OCI-LY7 (cell line): ENCODE measurements at regions not wholly inside any gene's neighbourhood (a gene's known extent, or its start where the extent isn't known, plus 50 kb on each side); places are given as distances from the start of the nearest gene placed in this dataset.

Experiments used
- BruUV-seq: library from RNA; stranded (reverse); fragments of 400-500 nt; replicated peaks from 2 replicates; lab custom pipeline; 2021; lab: Mats Ljungman, UMichigan
- CTCF ChIA-PET: fragments of 300-600 bp; sonication (Branson Sonifier 250); formaldehyde crosslinking; loops from one replicate; lab custom pipeline; 2022; ENCODE audit warnings: antibody characterized with exemption; ENCODE audit not compliant: unreplicated experiment; lab: Charles Lee
- POLR2A ChIA-PET: fragments of 300-600 bp; sonication (Branson Sonifier 250); formaldehyde crosslinking; loops from one replicate; lab custom pipeline; 2022; ENCODE audit warnings: antibody characterized with exemption; lab: Charles Lee
- DNase-seq: peaks from one replicate; pipeline ENCODE4 v3.0.0-alpha.2; 2015; ENCODE audit warnings: low spot score
- H2AFZ ChIP-seq: fragments of 200-600 bp; sonication (generic), shearing (Covaris generic); 2 replicates; pipeline ENCODE4 v1.6.1; 2014; ENCODE audit warnings: mild to moderate bottlenecking, antibody characterized with exemption, low read length, moderate library complexity
- H3K27ac ChIP-seq: fragments of 200-600 bp; sonication (generic); 2 replicates; pipeline ENCODE4 v1.5.1; 2014; ENCODE audit warnings: mixed run types, low read depth, mild to moderate bottlenecking, moderate library complexity, low read length, inconsistent platforms; ENCODE audit not compliant: poor library complexity, severe bottlenecking
- H3K36me3 ChIP-seq: fragments of 200-600 bp; sonication (generic); 2 replicates; pipeline ENCODE4 v1.6.1; 2014; ENCODE audit warnings: mild to moderate bottlenecking, antibody characterized with exemption, low read length, moderate library complexity, mixed read lengths; ENCODE audit not compliant: insufficient read depth
- H3K4me1 ChIP-seq: fragments of 200-600 bp; sonication (generic); 2 replicates; pipeline ENCODE4 v1.5.1; 2014; ENCODE audit warnings: mild to moderate bottlenecking, low read length; ENCODE audit not compliant: insufficient read depth, poor library complexity, severe bottlenecking
- H3K4me2 ChIP-seq: fragments of 200-600 bp; sonication (generic); 2 replicates; pipeline ENCODE4 v1.6.1; 2014; ENCODE audit warnings: mild to moderate bottlenecking, low read length
- H3K4me3 ChIP-seq: fragments of 200-600 bp; sonication (generic); 2 replicates; pipeline ENCODE4 v1.5.1; 2014; ENCODE audit warnings: mild to moderate bottlenecking, low read depth, low read length; ENCODE audit not compliant: poor library complexity, severe bottlenecking
- H3K79me2 ChIP-seq: fragments of 200-600 bp; sonication (generic); 2 replicates; pipeline ENCODE4 v1.6.1; 2016; ENCODE audit warnings: low read depth, mild to moderate bottlenecking, low read length, moderate library complexity, mixed read lengths; ENCODE audit not compliant: insufficient read depth
- H3K9me2 ChIP-seq: fragments of 200-600 bp; sonication (generic); 2 replicates; pipeline ENCODE4 v1.6.1; 2016; ENCODE audit warnings: mild to moderate bottlenecking, low read length, mixed read lengths; ENCODE audit not compliant: insufficient read depth
- H3K9me3 ChIP-seq: fragments of 200-600 bp; sonication (generic); 2 replicates; pipeline ENCODE4 v1.6.1; 2014; ENCODE audit warnings: mild to moderate bottlenecking, mixed run types, low read length, mixed read lengths
- H4K20me1 ChIP-seq: fragments of 200-600 bp; sonication (generic); 2 replicates; pipeline ENCODE4 v1.6.1; 2014; ENCODE audit warnings: mild to moderate bottlenecking, antibody characterized with exemption, low read length, moderate library complexity, mixed read lengths; ENCODE audit not compliant: insufficient read depth
- EZH2phosphoT487 ChIP-seq: fragments of 200-600 bp; sonication (generic); IDR thresholded peaks from 2 replicates; pipeline ENCODE4 v1.6.1; 2018; ENCODE audit warnings: low read depth, borderline replicate concordance, mild to moderate bottlenecking, mixed run types, antibody characterized with exemption, low read length, moderate library complexity, mixed read lengths
- intact Hi-C: fragments of 100-400 bp; cut with micrococcal nuclease; formaldehyde crosslinking; loops from one replicate; pipeline ENCODE4 v1.10.0; 2022; ENCODE audit not compliant: unreplicated experiment
- TF ChIP-seq, protein P1 (sequence below): fragments of 200-600 bp; sonication (generic); conservative IDR thresholded peaks from 2 replicates; pipeline ENCODE4 v1.5.1; 2014; ENCODE audit warnings: mild to moderate bottlenecking, antibody characterized with exemption, low read length, moderate library complexity, mixed read lengths

- no TSS peak for BruUV-seq
- H2AFZ ChIP-seq: no peak overlapping the region
- no peaks in the 10 kb centered on the region for H3K4me1 ChIP-seq
These were observed 431.0 kb upstream of the ATP10A start for GRCh38 chr15:26294059-26294689.

GRCh38 chr15:26287381-26287780 is 424.3 kb upstream of the ATP10A start:
- Histone ChIP-seq H3K4me3 (no peak overlapping the region), H3K36me3 (no peaks in the 10 kb centered on the region), H4K20me1 (no peaks in the 10 kb centered on the region), H3K79me2 (no peaks in the 10 kb centered on the region), H3K9me2 (no peaks in the 10 kb centered on the region), H3K4me2 (no peak overlapping the region), H2AFZ (no peak overlapping the region), H3K9me3 (0 out of 2 replicates have a peak, but pooled peaks cover 8% of the 10 kb centered on the region), H3K27ac (no peak overlapping the region), H3K4me1 (no peaks in the 10 kb centered on the region)
- POLR2A ChIA-PET: no interaction called here
- DNase-seq: peak; percentile 2
- CTCF ChIA-PET: no interaction called here
- TF ChIP-seq, protein P1, sequence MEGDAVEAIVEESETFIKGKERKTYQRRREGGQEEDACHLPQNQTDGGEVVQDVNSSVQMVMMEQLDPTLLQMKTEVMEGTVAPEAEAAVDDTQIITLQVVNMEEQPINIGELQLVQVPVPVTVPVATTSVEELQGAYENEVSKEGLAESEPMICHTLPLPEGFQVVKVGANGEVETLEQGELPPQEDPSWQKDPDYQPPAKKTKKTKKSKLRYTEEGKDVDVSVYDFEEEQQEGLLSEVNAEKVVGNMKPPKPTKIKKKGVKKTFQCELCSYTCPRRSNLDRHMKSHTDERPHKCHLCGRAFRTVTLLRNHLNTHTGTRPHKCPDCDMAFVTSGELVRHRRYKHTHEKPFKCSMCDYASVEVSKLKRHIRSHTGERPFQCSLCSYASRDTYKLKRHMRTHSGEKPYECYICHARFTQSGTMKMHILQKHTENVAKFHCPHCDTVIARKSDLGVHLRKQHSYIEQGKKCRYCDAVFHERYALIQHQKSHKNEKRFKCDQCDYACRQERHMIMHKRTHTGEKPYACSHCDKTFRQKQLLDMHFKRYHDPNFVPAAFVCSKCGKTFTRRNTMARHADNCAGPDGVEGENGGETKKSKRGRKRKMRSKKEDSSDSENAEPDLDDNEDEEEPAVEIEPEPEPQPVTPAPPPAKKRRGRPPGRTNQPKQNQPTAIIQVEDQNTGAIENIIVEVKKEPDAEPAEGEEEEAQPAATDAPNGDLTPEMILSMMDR: no peak
- no peak for TF ChIP-seq EZH2phosphoT487
- BruUV-seq: no TSS peak
- intact Hi-C loops: loop anchor here (5.0 kb wide), 1 partner anchor 275 kb away; no protein-coding TSS in a partner anchor

More at GRCh38 chr15:26294059-26294689, 431.0 kb upstream of the ATP10A start:
- H3K36me3 ChIP-seq: no peaks in the 10 kb centered on the region
- DNase-seq: no peak
- no peaks in the 10 kb centered on the region for H3K9me3 ChIP-seq
- H3K4me3 ChIP-seq: no peak overlapping the region
- TF ChIP-seq, protein P1: no peak
- TF ChIP-seq EZH2phosphoT487: no peak
- intact Hi-C loops: no loop called here
- H3K9me2 ChIP-seq: no peaks in the 10 kb centered on the region
- H3K79me2 ChIP-seq: no peaks in the 10 kb centered on the region
- no peak overlapping the region for H3K4me2 ChIP-seq
- POLR2A ChIA-PET: no interaction called here
- CTCF ChIA-PET: no interaction called here
- H4K20me1 ChIP-seq: no peaks in the 10 kb centered on the region
- no peak overlapping the region for H3K27ac ChIP-seq

DNA sequence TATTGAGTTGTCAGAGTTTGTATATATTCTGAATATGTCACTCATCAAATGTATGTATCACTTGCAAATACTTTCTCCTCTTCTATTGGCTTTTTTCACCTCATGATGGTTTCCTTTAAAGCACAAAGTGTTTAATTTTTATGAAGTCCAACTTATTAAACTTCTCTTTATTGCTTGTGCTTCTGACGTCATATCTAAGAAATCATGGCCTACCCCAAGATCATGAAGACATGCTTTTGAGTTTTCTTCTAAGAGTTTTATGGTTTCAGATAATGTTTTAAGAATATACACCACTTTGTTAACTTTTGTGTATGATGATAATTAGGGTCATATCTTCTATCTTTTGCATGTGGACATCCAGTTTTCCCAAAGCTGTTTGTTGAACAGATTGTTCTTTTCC is 417.2 kb upstream of the ATP10A start:
- ChIA-PET CTCF (no interaction called here), POLR2A (no interaction called here)

More for the DNA sequence above, 417.2 kb upstream of the ATP10A start:
- Histone ChIP-seq H3K4me1 (no peaks in the 10 kb centered on the region), H3K79me2 (no peaks in the 10 kb centered on the region), H3K4me2 (no peak overlapping the region), H2AFZ (no peak overlapping the region), H3K9me2 (no peaks in the 10 kb centered on the region), H4K20me1 (no peaks in the 10 kb centered on the region), H3K27ac (no peak overlapping the region), H3K36me3 (no peaks in the 10 kb centered on the region), H3K4me3 (no peak overlapping the region), H3K9me3 (no peaks in the 10 kb centered on the region)
- intact Hi-C loops: no loop called here
- no TSS peak for BruUV-seq
- no peak for DNase-seq
- TF ChIP-seq EZH2phosphoT487: no peak
- TF ChIP-seq, protein P1: no peak
